ENCODE measurements at regions not wholly inside any gene's neighbourhood (a gene's known extent, or its start where the extent isn't known, plus 50 kb on each side); places are given as distances from the start of the nearest gene placed in this dataset.
"Not testable (repeated sequence)": the region's sequence is repeated elsewhere in the genome, so short reads cannot be mapped to it uniquely, and the experiment has no call there.

GRCh38 chr4:100875296-100876068 lies 357.7 kb upstream of the EMCN start:
- H3K4me1 Mint-ChIP-seq: no peaks in the 10 kb centered on the region
- no peak overlapping the region for H3K27ac Mint-ChIP-seq
- H3K4me3 Mint-ChIP-seq: no peak overlapping the region
- H3K9me3 Mint-ChIP-seq: no peaks in the 10 kb centered on the region
- TF ChIP-seq CTCF (IDR thresholded peaks at IDR 0.05; ENCODE audit: unreplicated experiment in 3 of 3): no peak
- H3K36me3 Mint-ChIP-seq (ENCODE audit: low read depth): no peaks in the 10 kb centered on the region
- H3K27me3 Mint-ChIP-seq (ENCODE audit: low read depth): no peaks in the 10 kb centered on the region

DNA sequence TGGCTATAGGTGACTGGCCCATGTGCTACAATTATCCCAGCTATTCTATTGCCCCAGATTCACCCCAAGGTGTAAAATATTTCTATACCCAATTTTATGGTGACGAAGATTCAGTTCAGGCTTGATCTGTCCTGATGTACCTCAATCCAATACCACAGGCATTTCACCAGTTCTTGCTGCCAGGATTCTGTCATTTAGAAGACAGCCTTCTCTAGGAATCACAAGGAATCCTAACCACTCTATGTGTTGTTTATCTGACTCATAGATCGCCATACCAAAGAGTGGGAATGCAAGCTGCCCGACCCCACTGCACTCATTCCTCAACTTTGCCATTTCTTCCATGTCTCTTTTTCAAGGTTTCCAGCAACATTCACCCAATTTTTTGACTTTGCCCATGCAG lies 355.0 kb upstream of the EMCN start:
- no peak overlapping the region for H3K4me3 Mint-ChIP-seq
- H3K27me3 Mint-ChIP-seq (ENCODE audit: low read depth): no peaks in the 10 kb centered on the region
- no peaks in the 10 kb centered on the region for H3K4me1 Mint-ChIP-seq
- TF ChIP-seq CTCF (IDR thresholded peaks at IDR 0.05; ENCODE audit: unreplicated experiment in 3 of 3): no peak
- no peak overlapping the region for H3K27ac Mint-ChIP-seq
- no peaks in the 10 kb centered on the region for H3K36me3 Mint-ChIP-seq (ENCODE audit: low read depth)
- H3K9me3 Mint-ChIP-seq: no peaks in the 10 kb centered on the region

DNA sequence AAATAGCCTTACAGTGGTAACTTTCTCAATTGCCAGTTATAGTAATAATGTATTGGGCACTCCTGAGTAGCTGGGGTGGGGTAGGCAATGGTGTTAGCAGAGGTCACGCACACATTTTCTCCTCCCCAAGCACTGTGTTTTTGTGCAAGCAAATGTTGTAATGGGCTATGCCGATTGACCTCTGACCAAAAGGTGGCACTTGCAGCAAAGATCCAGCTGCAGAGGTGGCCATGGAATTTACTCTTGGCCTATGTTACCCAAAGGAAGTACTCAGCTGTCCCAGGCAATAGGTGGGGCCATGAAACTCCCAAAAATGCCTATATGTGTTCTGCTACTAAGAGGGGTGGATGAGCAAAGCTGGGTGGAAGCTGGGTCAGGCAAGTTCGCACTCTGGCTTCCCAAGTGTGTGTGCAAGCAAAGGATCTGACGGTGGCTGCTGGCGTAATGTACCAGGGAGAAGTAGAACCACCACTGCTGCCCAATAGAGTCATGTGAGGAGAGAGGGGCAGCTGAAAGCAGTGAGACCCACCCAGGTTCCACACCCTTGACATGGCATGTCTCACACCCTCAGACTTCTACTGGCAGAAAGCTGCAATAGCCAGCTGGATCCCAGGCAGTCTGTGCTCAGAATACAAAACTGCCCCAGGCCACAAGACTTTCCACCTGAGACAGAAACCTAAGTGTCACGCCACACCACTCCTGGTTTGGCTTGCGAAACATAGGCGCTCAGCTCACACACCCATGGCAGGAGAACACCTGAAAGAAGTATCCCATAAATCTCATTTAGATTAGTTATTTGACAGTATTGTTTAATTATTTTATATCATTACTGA lies 353.3 kb upstream of the EMCN start:
- Mint-ChIP-seq H3K4me1 (no peaks in the 10 kb centered on the region), H3K27ac (no peak overlapping the region), H3K36me3 (ENCODE audit: low read depth) (no peaks in the 10 kb centered on the region), H3K27me3 (ENCODE audit: low read depth) (no peaks in the 10 kb centered on the region), H3K9me3 (peaks cover 9% of the 10 kb centered on the region), H3K4me3 (no peak overlapping the region)
- TF ChIP-seq CTCF (IDR thresholded peaks at IDR 0.05; ENCODE audit: unreplicated experiment in 3 of 3): no peak

DNA sequence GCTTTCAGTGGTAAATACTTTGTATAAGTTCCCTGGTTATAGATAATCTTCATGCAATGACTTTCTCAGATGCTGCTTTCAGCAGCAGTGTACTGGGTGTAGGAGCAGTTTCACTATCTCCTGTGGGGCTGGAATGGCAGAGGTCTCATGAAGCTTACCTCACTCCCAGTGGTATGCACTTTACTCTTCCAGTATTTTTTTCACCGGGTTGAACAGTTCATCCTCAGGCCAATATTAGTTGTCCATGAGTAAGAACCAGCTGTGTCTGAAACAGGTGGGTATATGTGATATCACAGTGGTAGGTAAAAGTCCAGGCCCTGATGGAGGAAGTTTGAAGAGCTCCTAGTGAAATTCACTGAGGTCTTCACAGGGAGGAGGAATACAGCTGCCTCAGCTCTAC lies 351.5 kb upstream of the EMCN start:
- H3K9me3 Mint-ChIP-seq: peaks cover 18% of the 10 kb centered on the region
- H3K27ac Mint-ChIP-seq: no peak overlapping the region
- TF ChIP-seq CTCF (IDR thresholded peaks at IDR 0.05; ENCODE audit: unreplicated experiment in 3 of 3): no peak
- H3K4me3 Mint-ChIP-seq: no peak overlapping the region
- H3K36me3 Mint-ChIP-seq (ENCODE audit: low read depth): no peaks in the 10 kb centered on the region
- H3K4me1 Mint-ChIP-seq: no peaks in the 10 kb centered on the region
- no peaks in the 10 kb centered on the region for H3K27me3 Mint-ChIP-seq (ENCODE audit: low read depth)

DNA sequence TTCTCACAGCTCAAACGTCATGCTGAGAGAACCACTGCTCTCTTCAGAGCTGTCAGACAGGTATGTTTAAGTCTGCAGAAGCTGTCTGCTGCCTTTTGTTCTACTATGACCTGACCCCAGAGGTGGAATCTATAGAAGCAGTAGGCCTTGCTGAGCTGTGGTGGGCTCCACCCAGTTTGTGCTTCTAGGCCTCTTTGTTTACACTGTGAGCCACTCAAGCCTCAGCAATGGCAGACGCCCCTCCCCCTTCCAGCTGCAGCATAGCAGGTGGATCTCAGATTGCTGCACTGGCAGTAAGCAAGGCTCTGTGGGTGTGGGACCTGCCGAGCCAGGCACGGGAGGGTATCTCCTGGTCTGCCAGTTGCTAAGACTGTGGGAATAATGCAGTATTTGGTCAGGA lies 350.5 kb upstream of the EMCN start:
- H3K9me3 Mint-ChIP-seq: peaks cover 23% of the 10 kb centered on the region
- not testable (repeated sequence) for H3K27me3 Mint-ChIP-seq (ENCODE audit: low read depth); H3K4me3 Mint-ChIP-seq; H3K27ac Mint-ChIP-seq; H3K4me1 Mint-ChIP-seq; H3K36me3 Mint-ChIP-seq (ENCODE audit: low read depth)

DNA sequence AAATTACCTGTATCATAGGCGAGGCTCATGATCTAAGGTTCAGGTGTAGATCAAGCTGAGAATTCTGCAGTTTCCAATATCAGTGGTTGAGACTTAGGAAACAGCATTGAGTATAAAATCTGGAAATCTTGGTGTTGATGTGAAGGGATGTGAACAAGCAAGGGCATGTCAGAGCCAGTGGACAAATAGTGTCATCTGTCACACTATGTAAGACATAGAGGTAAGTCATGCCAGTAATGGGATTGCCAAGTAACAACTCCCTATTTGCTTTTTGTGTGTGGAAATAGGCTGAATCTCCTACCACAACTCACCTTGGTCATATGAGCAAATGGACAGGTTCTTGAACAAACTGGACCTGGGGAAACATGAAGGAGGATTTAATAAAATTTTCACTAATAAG lies 334.5 kb upstream of the EMCN start:
- Mint-ChIP-seq H3K4me3 (no peak overlapping the region), H3K27ac (no peak overlapping the region), H3K27me3 (ENCODE audit: low read depth) (peaks cover 3% of the 10 kb centered on the region), H3K4me1 (no peaks in the 10 kb centered on the region), H3K9me3 (no peaks in the 10 kb centered on the region), H3K36me3 (ENCODE audit: low read depth) (no peaks in the 10 kb centered on the region)
- no peak for TF ChIP-seq CTCF (IDR thresholded peaks at IDR 0.05; ENCODE audit: unreplicated experiment in 3 of 3)
